Skeletal muscle satellite cell (primary cell): ENCODE measurements at regions not wholly inside any gene's neighbourhood (a gene's known extent, or its start where the extent isn't known, plus 50 kb on each side); places are given as distances from the start of the nearest gene placed in this dataset.

Source experiments
- H3K27me3 ChIP-seq: 2 replicates; pipeline ENCODE4 v1.7.0; 2013; ENCODE audit warnings: low read length; ENCODE audit not compliant: control insufficient read depth, insufficient read depth
- H3K36me3 ChIP-seq: 2 replicates; pipeline ENCODE4 v1.7.0; 2013; ENCODE audit warnings: mild to moderate bottlenecking, control low read depth, low read length; ENCODE audit not compliant: insufficient read depth
- H3K4me1 ChIP-seq: 2 replicates; pipeline ENCODE4 v1.7.0; 2013; ENCODE audit warnings: low read length; ENCODE audit not compliant: control insufficient read depth, insufficient read depth
- H3K4me2 ChIP-seq: 2 replicates; pipeline ENCODE4 v1.7.0; 2013; ENCODE audit warnings: mild to moderate bottlenecking, low read length
- H3K4me3 ChIP-seq: 2 replicates; pipeline ENCODE4 v1.7.0; 2013; ENCODE audit warnings: low read length
- H3K9ac ChIP-seq: 2 replicates; pipeline ENCODE4 v1.7.0; 2013; ENCODE audit warnings: mild to moderate bottlenecking, low read depth, low read length, moderate library complexity
- H3K9me3 ChIP-seq: replicated peaks from 2 replicates; pipeline ENCODE4 v1.7.0; 2013; ENCODE audit warnings: mild to moderate bottlenecking, control low read depth, low read length

DNA sequence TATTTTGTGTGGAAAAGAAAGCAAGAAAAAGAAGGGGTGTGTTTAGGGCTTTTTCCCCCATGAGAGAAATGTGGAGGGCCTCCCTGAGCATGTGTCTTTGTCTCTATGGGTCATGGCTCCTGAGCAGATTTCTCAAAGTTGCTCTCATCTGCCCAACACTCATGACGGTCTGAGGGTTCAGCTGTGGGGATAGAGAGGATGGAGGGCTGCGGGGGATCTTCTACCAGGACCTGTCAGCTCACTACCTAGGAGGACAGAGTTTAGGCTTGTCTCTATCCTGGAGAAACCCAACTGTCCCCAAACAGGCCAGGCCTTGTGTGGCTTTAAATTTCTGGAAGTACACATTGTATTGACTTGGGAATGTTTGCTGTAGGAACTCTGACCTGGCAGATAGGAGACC, 342.2 kb downstream of the MYCN start:
- Histone ChIP-seq H3K4me1 (no peaks in the 10 kb centered on the region), H3K9me3 (no peaks in the 10 kb centered on the region), H3K4me3 (no peak overlapping the region), H3K27me3 (no peaks in the 10 kb centered on the region), H3K9ac (no peak overlapping the region), H3K4me2 (no peak overlapping the region), H3K36me3 (no peaks in the 10 kb centered on the region)

DNA sequence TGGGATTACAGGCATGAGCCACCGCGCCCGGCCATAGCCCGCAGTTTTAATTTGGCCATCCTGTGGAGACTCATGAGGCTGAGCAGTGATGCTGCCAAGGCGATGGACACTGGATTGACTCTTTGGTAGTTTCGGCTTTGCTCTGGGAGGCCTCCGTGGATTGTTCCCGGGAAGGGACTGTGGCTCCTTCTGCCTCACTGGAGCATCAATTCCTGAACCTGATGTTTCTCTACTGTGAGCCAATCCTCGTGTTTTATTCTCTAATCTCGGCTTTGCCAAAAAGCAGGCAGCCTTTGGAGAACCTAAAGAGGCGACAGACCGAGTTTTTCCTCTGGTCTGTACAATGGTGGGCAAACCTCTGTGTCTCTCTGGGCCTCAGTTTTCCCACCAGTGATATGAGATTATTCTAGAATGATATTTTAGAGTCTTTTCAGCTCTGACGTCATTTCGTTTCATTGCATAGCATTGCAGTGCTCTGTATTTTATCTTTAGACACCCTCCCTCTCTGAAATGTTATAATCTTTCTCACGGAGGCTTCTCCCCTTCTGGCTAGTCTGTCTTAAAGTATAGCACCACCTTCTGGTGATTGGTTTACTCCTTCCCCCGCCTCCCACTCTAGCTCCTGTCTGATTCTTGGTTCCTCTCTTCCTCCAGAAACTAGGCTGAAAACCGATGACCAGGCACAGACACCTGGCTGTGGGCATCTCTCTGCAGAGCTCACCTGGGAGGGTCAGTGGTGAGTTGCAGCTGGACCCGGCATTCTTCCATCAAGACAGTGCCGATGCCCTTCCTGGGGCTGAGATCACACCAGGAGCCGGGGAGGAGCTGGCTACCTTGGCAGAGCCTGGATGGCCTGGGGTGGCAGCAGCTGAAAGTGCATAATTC, 341.3 kb downstream of the MYCN start:
- Histone ChIP-seq H3K4me3 (no peak overlapping the region), H3K4me2 (no peak overlapping the region)

DNA sequence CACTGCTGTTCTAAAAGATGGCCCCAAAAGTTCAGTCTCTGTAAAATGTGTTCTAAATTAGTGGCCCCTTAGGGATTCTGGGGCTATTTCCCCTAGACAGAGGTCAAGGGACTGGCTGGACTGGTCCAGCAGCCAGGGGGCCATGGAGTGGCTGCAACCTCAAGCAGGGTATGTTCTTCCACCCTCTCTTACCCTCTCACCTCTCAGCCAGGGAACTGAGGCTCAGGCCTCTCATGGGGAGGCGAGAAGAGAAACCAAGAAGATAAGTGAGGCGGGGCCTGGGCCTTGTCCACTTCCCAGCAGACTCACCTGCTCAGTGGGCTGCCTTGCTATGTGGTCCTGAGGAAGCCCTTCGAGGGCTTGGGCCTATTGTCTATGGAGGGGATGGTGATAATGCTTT, 339.7 kb downstream of the MYCN start:
- Histone ChIP-seq H3K4me3 (no peak overlapping the region), H3K27me3 (no peaks in the 10 kb centered on the region), H3K36me3 (no peaks in the 10 kb centered on the region), H3K9ac (no peak overlapping the region), H3K4me1 (no peaks in the 10 kb centered on the region), H3K9me3 (no peaks in the 10 kb centered on the region), H3K4me2 (no peak overlapping the region)

More for the DNA sequence above, 341.3 kb downstream of the MYCN start:
- Histone ChIP-seq H3K36me3 (no peaks in the 10 kb centered on the region), H3K27me3 (no peaks in the 10 kb centered on the region), H3K4me1 (no peaks in the 10 kb centered on the region), H3K9me3 (no peaks in the 10 kb centered on the region), H3K9ac (no peak overlapping the region)

DNA sequence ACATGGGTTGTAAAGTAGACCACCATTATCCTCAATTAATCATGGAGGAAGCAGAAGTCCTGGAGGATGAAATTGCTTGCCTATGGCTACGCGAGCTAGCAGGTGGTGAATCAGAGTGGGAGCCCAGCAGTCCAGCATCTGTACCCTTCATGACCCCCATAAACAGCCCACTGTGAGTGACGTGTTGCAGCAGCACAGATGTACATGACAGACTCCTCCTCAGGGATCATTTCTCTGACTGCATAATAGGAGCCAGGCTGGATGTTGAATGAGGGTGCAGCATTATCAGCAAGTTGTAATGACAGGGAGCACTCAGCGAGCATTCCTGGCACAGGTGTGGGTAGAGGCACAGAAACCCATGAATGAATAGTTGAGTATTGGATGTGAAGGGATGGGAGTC, 339.3 kb downstream of the MYCN start:
- H3K27me3 ChIP-seq: no peaks in the 10 kb centered on the region
- no peak overlapping the region for H3K4me2 ChIP-seq
- H3K36me3 ChIP-seq: no peaks in the 10 kb centered on the region
- no peaks in the 10 kb centered on the region for H3K4me1 ChIP-seq
- H3K9ac ChIP-seq: no peak overlapping the region
- H3K4me3 ChIP-seq: no peak overlapping the region
- H3K9me3 ChIP-seq: no peaks in the 10 kb centered on the region

DNA sequence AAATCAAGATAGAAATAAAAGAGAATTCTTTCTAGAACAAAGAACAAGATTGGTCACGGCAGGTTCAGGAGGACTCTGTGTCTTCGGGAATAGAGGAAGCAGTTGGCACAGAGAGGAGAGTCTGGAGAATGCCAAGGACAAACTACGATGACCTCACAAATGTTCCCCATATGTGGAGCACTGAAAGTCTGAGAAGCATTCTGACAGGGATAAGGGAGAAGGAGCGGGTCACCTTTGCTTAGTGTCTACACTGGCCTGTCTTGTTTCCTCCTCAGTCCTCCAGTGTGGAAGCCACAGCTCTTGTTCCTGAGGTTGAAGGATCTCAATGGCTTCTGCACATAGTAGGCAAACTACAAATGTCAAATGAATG, 338.8 kb downstream of the MYCN start:
- Histone ChIP-seq H3K9me3 (no peaks in the 10 kb centered on the region), H3K9ac (no peak overlapping the region), H3K36me3 (no peaks in the 10 kb centered on the region), H3K27me3 (no peaks in the 10 kb centered on the region), H3K4me2 (no peak overlapping the region), H3K4me3 (no peak overlapping the region), H3K4me1 (no peaks in the 10 kb centered on the region)

DNA sequence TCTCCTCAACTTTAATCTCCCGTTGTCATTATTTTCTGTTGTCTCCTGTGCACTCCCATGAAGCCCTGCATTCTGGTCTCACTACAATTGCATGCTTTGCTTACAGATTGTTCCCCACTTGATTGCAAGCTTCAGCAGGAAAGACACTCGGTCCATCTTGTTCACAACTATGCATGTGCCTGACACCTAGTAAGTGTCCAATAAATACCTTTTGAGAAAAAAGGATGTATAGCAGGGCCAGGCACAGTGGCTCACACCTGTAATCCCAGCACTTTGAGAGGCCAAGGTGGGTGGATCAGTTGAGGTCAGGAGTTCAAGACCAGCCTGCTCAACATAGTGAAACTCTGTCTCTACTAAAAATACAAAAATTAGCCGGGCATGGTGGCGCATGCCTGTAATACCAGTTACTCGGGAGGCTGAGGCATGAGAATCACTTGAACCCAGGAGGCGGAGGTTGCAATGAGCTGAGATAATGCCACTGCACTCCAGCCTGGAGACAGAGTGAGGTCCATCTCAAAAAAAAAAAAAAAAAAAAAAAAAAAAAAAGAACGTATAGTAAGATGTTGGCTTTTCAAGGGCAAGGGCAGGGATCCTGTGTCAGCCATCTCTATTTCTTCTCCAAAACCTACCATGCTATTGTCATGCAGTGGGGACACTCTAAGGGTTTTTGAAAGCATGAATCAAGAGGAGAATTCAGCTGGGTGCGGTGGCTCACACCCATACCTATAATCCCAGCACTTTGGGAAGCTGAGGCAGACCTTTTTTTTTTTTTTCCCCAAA, 338.3 kb downstream of the MYCN start:
- H3K4me3 ChIP-seq: no peak overlapping the region
- H3K4me1 ChIP-seq: no peaks in the 10 kb centered on the region
- H3K9me3 ChIP-seq: no peaks in the 10 kb centered on the region

DNA sequence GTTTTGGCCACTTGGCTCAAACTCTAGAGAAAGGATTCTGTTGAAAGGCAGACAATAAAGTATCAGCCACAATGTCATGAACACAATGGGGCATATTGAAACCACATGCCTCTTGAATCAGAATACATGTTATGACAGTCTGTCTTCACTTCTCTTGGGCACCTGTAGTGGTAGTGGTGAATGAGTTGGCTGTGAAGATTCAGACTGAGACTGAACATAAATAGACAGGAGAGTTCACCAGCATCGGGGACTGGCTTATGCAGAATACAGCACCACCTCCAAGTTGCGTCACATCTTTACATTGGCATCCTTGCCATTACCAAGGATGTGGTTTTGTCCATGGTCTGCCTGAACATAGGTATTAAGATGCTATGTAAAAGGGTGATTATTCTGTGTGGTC, 336.8 kb downstream of the MYCN start:
- Histone ChIP-seq H3K9ac (no peak overlapping the region), H3K4me2 (no peak overlapping the region), H3K36me3 (no peaks in the 10 kb centered on the region), H3K9me3 (no peaks in the 10 kb centered on the region), H3K4me3 (no peak overlapping the region), H3K4me1 (no peaks in the 10 kb centered on the region), H3K27me3 (no peaks in the 10 kb centered on the region)

More for the DNA sequence above, 338.3 kb downstream of the MYCN start:
- no peaks in the 10 kb centered on the region for H3K36me3 ChIP-seq
- H3K4me2 ChIP-seq: no peak overlapping the region
- no peak overlapping the region for H3K9ac ChIP-seq
- H3K27me3 ChIP-seq: no peaks in the 10 kb centered on the region

DNA sequence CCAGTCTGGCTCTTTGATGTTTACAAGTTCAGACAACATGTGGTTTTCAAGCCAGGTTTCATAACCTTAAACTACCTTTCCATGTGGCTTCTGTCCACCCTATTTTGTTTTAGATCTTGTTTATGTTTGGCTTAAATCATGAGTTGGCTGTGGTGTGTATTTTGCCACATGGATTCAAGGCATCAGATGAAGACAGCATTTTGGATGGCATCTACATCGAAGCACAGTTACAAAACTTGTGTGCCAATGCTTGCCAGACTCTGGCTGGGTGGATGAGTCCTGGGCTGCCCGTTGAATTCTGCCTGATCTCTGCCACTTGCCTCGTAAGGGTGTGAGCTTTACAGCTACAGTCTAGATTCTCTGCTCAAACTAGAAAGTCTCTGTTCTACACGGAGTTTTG, 335.3 kb downstream of the MYCN start:
- Histone ChIP-seq H3K4me1 (no peaks in the 10 kb centered on the region), H3K4me3 (no peak overlapping the region), H3K36me3 (no peaks in the 10 kb centered on the region), H3K4me2 (no peak overlapping the region), H3K27me3 (no peaks in the 10 kb centered on the region), H3K9ac (no peak overlapping the region), H3K9me3 (no peaks in the 10 kb centered on the region)

DNA sequence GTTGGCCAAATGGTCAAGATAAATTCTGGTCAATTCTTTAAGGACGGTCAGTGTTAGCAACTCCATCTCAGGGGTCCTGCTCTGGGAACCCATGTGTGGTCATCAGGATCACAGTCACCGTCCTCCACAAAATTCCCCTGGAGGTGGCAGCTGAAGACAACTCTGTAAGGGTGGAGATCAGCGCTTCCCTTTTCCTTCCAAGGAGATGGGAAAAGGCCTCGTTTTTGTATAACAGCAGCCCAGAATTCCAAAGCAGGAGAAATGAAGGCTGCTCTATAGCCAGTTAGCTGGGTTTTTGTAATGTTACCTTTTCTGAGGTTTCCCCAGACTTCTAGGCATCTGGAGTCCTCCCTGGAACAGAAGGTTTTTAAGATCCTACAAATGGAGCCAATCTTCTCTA, 334.8 kb downstream of the MYCN start:
- Histone ChIP-seq H3K4me2 (no peak overlapping the region), H3K36me3 (no peaks in the 10 kb centered on the region), H3K4me3 (no peak overlapping the region), H3K27me3 (no peaks in the 10 kb centered on the region), H3K4me1 (no peaks in the 10 kb centered on the region), H3K9ac (no peak overlapping the region), H3K9me3 (no peaks in the 10 kb centered on the region)

DNA sequence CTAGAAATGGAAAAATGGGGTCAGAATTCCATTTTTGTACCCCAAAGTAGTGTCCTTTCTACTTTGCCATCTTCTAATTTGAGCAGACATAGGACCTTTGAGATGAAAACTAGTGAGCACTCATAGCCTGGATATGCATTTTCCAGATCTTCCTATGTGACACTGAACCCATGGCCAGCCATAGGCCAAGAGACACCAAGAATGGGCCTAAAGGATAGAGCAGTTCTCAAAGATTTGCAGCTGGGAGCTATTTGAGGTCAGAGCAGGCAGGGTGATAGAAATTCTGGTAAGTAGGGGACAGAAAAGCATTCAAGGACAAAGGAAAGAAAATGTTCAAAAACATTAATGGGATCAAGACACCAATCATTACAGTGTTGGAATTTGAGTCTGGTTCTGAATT, 332.8 kb downstream of the MYCN start:
- no peaks in the 10 kb centered on the region for H3K36me3 ChIP-seq

DNA sequence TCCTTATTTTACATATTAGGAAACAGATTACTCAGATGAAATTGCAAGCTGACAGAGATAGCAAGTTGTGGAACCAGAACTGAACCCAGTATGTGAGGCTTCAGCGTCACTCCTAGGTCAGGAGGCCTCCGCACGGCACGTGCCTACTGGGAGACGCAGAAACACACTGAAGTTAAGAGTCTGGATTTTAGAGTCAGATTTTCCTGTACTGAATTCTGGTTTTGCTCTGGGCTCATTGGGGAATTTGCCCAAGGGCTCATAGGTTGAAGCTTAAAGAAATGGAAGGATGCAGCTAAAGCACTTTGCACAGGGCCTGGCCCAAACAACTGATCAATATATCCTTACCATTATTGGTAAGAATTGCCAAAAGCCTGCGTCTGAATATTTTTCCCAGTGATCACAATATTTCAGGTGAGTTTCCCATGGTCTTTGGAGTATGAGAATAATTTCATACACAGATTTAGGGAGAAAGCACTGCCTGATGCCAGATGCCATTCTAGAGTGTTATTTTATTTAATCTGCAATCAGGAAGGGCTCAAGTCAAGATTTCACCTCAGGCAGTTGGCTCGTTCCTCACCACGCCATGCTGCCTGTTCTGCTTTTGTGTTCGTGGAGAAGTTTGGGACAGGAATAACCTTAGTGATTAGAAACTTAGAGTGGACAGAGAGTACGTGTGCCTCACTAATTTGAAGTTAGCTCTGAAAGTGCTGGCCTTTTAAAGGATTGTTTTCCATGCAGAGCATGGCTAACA, 331.9 kb downstream of the MYCN start:
- Histone ChIP-seq H3K27me3 (no peaks in the 10 kb centered on the region), H3K36me3 (no peaks in the 10 kb centered on the region), H3K4me2 (no peak overlapping the region), H3K4me3 (no peak overlapping the region), H3K9me3 (no peaks in the 10 kb centered on the region), H3K9ac (no peak overlapping the region), H3K4me1 (no peaks in the 10 kb centered on the region)

More for the DNA sequence above, 332.8 kb downstream of the MYCN start:
- no peaks in the 10 kb centered on the region for H3K4me1 ChIP-seq
- H3K4me3 ChIP-seq: no peak overlapping the region
- no peaks in the 10 kb centered on the region for H3K27me3 ChIP-seq
- no peak overlapping the region for H3K9ac ChIP-seq
- no peaks in the 10 kb centered on the region for H3K9me3 ChIP-seq
- no peak overlapping the region for H3K4me2 ChIP-seq
